ENCODE measurements at regions not wholly inside any gene's neighbourhood (a gene's known extent, or its start where the extent isn't known, plus 50 kb on each side); places are given as distances from the start of the nearest gene placed in this dataset.
"Not testable (repeated sequence)": the region's sequence is repeated elsewhere in the genome, so short reads cannot be mapped to it uniquely, and the experiment has no call there.

GRCh38 chr6:50993941-50994720, 175.5 kb downstream of the TFAP2B start:
- no peak for DNase-seq

DNA sequence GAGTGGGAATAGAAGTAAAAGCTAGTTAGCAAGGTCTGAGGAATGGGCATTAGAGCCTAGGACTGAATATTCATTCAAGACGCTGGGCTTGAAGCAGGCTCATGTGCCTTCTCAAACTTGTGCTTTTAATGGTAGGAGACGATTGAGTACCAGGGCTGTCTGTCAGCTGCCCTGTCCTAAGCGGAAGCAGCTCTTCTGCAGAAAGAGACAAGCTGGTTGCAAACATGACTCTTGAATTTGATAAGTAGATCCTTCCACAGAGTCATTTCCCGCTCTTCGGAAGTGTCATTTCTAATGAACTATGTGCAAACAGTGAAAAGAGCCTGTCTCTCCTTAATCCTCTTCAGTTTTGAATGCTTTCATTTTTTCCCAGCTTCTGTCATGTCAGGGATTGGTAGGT, 176.4 kb downstream of the TFAP2B start:
- no peak for DNase-seq

GRCh38 chr6:50998905-50999304, 180.2 kb downstream of the TFAP2B start:
- DNase-seq: no peak

- DNase-seq: no peak
These were observed 182.7 kb downstream of the TFAP2B start for GRCh38 chr6:51001399-51001798.

DNA sequence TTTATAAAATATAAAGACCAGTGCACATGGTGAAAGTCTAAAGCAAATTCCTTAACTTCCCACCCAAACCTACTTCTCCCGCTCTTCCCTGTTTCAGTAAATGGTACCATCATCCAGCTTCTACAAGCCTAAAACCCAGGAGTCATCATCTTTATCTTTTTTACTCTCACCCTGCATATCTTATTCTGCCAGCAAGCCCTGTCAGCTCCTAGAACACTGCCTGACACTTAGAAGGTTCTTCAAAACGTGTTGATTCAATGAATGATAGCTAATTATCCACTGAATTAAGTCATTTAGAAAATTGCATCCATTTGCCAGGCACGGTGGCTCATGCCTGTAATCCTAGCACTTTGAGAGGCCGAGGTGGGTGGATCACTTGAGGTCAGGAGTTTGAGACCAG, 185.7 kb downstream of the TFAP2B start:
- no peak for DNase-seq

GRCh38 chr6:51005779-51006178, 187.1 kb downstream of the TFAP2B start:
- no peak for DNase-seq

DNA sequence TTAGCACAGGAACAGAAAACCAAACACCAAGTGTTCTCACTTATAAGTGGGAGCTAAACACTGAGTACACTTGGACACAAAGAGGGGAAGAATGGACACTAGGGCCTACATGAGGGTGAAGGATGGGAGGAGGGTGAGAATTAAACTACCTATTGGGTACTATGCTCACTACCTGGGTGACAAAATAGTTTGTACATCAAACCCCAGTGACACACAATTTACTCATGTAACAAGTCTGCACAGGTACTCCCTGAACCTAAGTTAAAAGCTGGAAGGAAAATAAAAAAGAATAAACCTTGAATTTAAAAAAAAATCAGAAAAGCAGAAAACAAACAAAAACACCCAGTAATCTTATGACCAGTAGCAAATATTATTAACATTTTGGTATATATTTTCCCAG, 188.6 kb downstream of the TFAP2B start:
- no peak for DNase-seq

DNA sequence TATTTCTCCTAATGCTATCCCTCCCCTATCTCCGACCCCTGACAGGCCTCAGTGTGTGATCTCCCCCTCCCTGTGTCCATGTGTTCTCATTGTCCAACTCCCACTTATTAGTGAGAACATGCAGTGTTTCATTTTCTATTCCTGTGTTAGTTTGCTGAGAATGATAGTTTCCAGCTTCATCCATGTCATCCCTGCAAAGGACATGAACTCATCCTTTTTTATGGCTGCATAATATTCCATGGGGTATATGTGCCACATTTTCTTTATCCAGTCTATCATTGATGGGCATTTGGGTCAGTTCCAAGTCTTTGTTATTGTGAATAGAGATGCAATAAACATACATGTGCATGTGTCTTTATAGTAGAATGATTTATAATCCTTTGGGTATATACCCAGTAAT, 190.0 kb downstream of the TFAP2B start:
- DNase-seq: not testable (repeated sequence)

DNA sequence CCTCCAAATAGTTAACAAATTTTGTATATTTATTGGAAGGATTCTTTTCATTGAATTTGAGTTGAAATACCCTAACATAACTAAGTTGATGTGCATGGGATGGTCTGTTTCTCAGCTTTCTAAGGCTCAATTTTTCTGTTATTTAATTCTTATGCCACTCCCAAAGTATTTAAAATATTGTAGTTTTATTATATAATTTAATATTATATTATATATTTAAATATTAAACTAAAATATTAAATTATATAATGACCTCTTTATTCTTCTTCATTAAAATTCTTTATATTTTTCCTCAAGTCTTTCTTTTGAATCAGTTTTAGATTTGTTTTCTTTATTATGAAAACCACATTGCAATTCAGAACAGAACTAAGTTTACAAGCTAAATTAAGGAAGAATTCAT, 194.7 kb downstream of the TFAP2B start:
- no peak for DNase-seq

GRCh38 chr6:51015394-51015793, 196.7 kb downstream of the TFAP2B start:
- DNase-seq: no peak

DNA sequence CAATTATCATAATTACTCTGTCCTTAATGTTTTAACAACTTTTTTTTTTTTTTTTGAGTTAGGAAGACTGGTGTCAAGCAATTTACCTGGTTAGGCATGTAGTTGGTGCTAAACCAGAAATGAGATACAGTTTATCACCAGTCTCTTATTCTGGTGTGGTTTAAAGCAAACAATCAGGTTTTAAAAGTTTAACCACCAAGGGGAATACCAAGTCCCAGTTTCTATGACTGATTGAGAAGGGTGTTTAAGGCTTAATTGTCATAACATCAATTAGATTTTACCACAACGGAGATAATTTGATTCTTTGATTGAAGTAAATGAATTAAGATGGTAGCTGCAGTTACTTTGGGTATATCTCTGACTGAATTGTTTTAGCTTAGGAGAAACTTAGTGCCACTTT, 197.8 kb downstream of the TFAP2B start:
- DNase-seq: no peak

GRCh38 chr6:51019806-51020205, 201.1 kb downstream of the TFAP2B start:
- no peak for DNase-seq

GRCh38 chr6:51021171-51021570, 202.5 kb downstream of the TFAP2B start:
- no peak for DNase-seq

GRCh38 chr6:51024126-51024525, 205.5 kb downstream of the TFAP2B start:
- DNase-seq: no peak

GRCh38 chr6:51025082-51025777, 206.6 kb downstream of the TFAP2B start:
- DNase-seq: no peak

DNA sequence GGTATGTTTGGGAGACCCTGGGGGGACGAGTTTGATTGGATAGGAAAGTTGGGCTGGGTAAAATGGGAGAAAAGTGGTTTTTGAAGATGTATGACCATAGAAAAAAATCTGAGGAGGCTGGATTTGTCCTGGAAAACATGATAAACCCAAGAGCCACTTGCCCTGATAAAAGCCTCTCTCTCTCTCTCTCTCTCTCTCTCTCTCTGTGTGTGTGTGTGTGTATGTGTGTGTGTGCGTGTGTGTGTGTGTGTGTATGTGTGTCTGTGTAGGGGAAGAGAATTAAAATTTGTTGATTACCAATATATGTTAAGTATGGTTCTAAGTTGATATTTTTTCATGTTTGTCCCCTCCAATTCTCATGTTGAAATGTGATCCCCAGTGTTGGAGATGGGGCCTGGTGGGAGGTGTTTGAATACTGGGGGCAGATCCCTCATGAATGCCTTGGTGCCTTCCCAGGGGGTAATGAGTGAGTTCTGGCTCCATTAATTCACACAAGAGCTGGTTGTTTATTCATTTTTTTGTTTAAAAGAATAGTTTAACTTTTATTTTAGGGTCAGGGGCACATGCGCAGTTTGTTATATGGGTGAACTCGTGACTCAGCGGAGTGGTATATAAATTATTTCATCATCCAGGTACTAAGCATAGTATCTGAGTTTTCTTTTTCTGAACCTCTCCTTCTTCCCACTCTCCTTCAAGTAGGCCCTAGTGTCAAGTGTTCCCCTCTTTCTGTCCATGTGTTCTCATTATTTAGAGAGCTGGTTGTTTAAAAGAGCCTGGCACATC, 208.8 kb downstream of the TFAP2B start:
- DNase-seq: no peak

GRCh38 chr6:51028276-51028675, 209.6 kb downstream of the TFAP2B start:
- DNase-seq: no peak

DNA sequence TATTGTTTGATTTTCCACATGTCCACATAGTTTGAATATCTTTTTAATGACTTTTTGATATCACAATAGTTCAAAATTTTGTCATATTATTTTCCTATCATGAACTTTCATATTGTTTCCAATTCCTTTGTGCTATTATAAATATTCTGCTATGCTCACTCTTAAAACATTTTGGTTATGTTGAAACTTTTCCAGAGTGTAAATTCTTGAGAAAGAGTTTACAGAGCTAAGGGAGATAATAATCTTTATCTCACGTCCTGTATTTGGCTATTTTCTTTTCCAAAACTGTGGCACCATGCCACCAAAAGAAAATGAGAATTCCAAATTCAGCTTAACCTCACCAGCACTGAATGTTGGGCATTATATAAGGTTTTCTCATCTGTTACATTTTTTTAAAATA, 210.9 kb downstream of the TFAP2B start:
- DNase-seq: no peak

DNA sequence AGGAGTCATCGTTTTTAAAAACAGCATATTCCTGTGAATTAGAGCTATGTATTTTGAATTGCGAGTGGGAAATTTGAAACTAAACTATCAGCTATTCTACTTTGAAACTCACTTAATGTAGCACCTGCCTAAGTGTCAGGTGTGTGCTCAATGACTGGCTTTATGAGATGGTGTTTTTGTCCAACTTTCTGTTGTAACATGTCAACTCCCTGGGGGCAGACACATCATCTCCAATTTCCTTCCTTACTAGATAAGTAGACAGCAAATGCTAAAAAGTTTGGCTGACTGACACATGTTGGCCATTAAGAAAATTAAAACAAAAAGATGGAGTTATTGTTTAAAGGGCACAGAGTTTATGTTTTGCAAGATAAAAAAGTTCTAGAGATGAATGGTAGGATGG, 226.9 kb downstream of the TFAP2B start:
- DNase-seq: no peak

DNA sequence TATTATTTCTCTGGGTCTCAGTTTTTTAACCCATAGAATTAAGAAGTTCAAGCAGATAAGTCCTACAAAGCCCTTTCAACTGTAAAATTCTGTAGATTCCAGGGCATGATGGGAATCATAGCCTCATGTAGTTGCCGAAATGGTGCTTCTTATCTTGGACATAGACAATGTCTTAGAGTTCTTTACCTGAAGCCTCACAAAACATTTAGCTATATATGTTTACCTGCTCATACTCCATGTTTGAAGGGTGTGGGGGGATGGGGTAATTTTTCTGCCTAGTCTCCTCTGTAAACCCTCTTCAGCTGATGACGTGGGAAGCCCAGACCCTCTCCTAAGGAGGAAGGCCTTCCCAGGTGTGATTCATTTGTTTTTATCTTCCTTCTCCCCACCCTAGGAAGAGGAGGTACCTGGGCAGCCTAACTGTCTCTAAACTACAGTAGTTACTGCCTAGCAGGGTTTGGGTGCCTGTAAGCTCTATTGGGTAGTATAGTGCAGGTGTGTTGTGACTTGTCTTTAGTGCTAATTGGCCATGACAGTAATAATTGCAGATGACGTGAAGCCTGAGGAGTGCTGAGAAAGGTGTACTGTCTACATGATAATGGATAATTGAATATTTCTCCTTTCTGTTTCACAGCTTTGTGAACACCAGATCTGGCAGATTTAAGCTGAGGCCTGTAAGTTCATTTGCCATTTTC, 230.8 kb downstream of the TFAP2B start:
- no peak for DNase-seq

GRCh38 chr6:51049983-51050877, 231.6 kb downstream of the TFAP2B start:
- peak in 3 of 51 donors; percentile 1 to 23 (median 7) for DNase-seq
